Endothelial cell of umbilical vein (primary cell): ENCODE measurements at regions not wholly inside any gene's neighbourhood (a gene's known extent, or its start where the extent isn't known, plus 50 kb on each side); places are given as distances from the start of the nearest gene placed in this dataset.

ENCODE experiments used
- CTCF ChIP-seq, 2 donors: IDR thresholded peaks; 1 replicate in 1 of 2; 2 replicates in 1 of 2; pipeline ENCODE4 v1.5.1; 2011; ENCODE audit warnings: low read length in 2 of 2, mild to moderate bottlenecking in 2 of 2, moderate library complexity in 2 of 2, control low read depth in 1 of 2, inconsistent platforms in 1 of 2, low read depth in 1 of 2; ENCODE audit not compliant: insufficient read depth in 1 of 2; ENCODE audit errors: extremely low read depth in 1 of 2
- POLR2A ChIP-seq: IDR thresholded peaks from 2 replicates; pipeline ENCODE4 v1.6.1; 2012; ENCODE audit warnings: low read depth, mild to moderate bottlenecking, control low read depth, low read length
- POLR2AphosphoS5 ChIP-seq: IDR thresholded peaks from 2 replicates; pipeline ENCODE4 v1.6.1; 2012; ENCODE audit warnings: low read depth, mild to moderate bottlenecking, control low read depth, low read length, moderate library complexity; ENCODE audit not compliant: insufficient read depth
- TF ChIP-seq, protein P1 (sequence below): IDR thresholded peaks from 2 replicates; pipeline ENCODE4 v1.6.1; 2011; ENCODE audit not compliant: insufficient read depth, insufficient read length

- TF ChIP-seq CTCF (IDR thresholded peaks at IDR 0.05; ENCODE audit: extremely low read depth in 1 of 2, insufficient read depth in 1 of 2, low read depth in 1 of 2, low read length in 2 of 2): no peak
- TF ChIP-seq, protein P1, sequence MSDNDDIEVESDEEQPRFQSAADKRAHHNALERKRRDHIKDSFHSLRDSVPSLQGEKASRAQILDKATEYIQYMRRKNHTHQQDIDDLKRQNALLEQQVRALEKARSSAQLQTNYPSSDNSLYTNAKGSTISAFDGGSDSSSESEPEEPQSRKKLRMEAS: no peak
- TF ChIP-seq POLR2A: no peak
- TF ChIP-seq POLR2AphosphoS5: no peak
These were observed 100.1 kb upstream of the UNC5B start for GRCh38 chr10:71112138-71112785.
